ENCODE measurements at regions not wholly inside any gene's neighbourhood (a gene's known extent, or its start where the extent isn't known, plus 50 kb on each side); places are given as distances from the start of the nearest gene placed in this dataset.

DNA sequence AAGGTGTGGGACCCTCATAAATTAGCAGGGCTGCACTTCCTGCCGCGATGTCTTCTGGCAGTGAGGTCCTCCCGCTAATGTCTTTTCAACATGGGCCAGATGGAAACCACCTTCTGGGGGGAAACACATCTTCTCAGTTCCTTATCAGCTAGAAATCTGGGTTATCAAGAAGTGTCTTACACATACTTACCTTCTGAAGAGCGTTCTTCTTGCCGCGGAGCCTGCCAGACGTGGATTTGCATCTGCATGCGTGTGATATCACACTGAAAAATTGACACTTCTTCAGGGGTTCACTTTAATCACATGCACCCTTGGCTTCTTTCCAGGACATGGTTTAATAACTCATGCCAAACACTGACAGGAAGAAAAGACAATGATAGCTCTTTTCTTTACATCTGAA lies 163.5 kb upstream of the SOX11 start:
- CTCF ChIA-PET: no interaction called here
- no peak overlapping the region for H3K4me3 ChIP-seq (ENCODE audit: low read depth, low read length)
- POLR2A ChIA-PET: no interaction called here
- no peak for DNase-seq (ENCODE audit: low read depth, low spot score)
- TF ChIP-seq CTCF (IDR thresholded peaks at IDR 0.05; ENCODE audit: insufficient read depth, low read length, missing control alignments): no peak

GRCh38 chr2:5530011-5530696 lies 162.0 kb upstream of the SOX11 start:
- DNase-seq (ENCODE audit: low read depth, low spot score): no peak
- TF ChIP-seq CTCF (IDR thresholded peaks at IDR 0.05; ENCODE audit: insufficient read depth, low read length, missing control alignments): no peak
- ChIA-PET POLR2A (no interaction called here), CTCF (no interaction called here)
- H3K4me3 ChIP-seq (ENCODE audit: low read depth, low read length): no peak overlapping the region

DNA sequence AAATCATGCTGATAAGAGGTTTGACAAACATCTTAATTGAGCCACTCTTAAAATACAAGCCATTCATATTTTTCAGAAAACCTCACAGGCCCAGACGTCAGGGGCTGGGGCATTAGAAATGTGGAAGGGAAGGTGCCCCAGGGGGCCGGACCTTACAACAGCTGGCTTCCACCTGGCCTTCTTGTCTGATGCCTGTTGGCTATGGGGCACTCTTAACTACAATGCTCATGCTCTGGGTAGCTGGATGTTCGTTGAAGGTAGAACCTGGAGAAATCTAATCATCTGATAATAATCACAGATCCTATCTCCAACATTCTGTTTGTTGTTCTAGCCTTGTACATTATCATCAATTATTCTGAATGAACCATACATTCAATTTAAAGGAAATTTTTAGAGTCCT lies 156.9 kb upstream of the SOX11 start:
- no peak overlapping the region for H3K4me3 ChIP-seq (ENCODE audit: low read depth, low read length)
- ChIA-PET CTCF (no interaction called here), POLR2A (no interaction called here)
- DNase-seq (ENCODE audit: low read depth, low spot score): no peak
- no peak for TF ChIP-seq CTCF (IDR thresholded peaks at IDR 0.05; ENCODE audit: insufficient read depth, low read length, missing control alignments)

DNA sequence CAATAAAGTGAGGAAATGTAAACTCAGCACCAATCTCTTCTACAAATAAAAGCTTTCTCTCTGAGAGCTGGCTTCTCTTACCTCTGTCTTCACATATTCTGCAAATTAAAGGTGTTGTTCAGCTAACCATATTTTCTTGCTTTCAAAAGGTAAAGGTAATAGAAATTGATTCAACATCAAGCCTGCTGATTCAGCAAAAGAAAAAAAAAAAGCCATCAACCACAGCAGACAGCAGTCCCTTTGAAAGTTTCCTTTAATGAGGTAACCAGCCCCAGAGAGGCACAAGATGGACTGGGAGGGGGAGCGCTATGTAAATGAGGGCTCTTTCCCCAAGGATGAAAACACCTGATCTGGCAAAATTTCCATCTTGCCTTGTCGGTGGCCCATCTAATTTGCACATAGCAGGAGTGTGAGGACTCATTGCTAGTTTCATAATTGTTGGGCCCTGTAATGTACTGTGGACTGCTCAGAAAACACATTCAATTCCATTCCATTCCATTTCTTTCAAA lies 154.9 kb upstream of the SOX11 start:
- no peak overlapping the region for H3K4me3 ChIP-seq (ENCODE audit: low read depth, low read length)
- no peak for DNase-seq (ENCODE audit: low read depth, low spot score)
- CTCF ChIA-PET: no interaction called here
- no peak for TF ChIP-seq CTCF (IDR thresholded peaks at IDR 0.05; ENCODE audit: insufficient read depth, low read length, missing control alignments)
- POLR2A ChIA-PET: no interaction called here

DNA sequence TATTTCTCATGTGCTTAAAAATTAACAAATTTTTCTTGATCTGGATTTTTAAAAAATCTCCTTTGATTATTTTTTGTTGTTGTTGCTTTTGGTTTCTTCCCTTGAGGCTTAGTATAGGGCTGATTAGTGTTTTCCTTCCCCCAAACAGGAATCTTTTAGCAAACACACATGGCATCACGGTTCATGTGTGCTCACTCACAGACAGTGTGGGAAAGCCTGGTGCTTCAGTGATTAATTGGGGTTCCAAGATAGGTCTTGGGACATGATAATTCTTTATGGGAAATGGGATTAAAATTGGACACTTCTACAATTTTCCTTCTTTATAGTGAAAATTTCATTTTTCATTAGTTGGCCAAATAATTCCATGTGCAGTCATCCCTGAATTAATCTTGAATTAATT lies 153.9 kb upstream of the SOX11 start:
- CTCF ChIA-PET: no interaction called here
- POLR2A ChIA-PET: no interaction called here
- no peak for DNase-seq (ENCODE audit: low read depth, low spot score)
- no peak for TF ChIP-seq CTCF (IDR thresholded peaks at IDR 0.05; ENCODE audit: insufficient read depth, low read length, missing control alignments)
- no peak overlapping the region for H3K4me3 ChIP-seq (ENCODE audit: low read depth, low read length)

- no peak for TF ChIP-seq CTCF (IDR thresholded peaks at IDR 0.05; ENCODE audit: insufficient read depth, low read length, missing control alignments)
These were observed 153.4 kb upstream of the SOX11 start for GRCh38 chr2:5538772-5539171.

More at GRCh38 chr2:5538772-5539171, 153.4 kb upstream of the SOX11 start:
- CTCF ChIA-PET: no interaction called here
- POLR2A ChIA-PET: no interaction called here
- no peak overlapping the region for H3K4me3 ChIP-seq (ENCODE audit: low read depth, low read length)
- no peak for DNase-seq (ENCODE audit: low read depth, low spot score)

All from AG04449 (cell line).